ENCODE measurements at regions not wholly inside any gene's neighbourhood (a gene's known extent, or its start where the extent isn't known, plus 50 kb on each side); places are given as distances from the start of the nearest gene placed in this dataset.

DNA sequence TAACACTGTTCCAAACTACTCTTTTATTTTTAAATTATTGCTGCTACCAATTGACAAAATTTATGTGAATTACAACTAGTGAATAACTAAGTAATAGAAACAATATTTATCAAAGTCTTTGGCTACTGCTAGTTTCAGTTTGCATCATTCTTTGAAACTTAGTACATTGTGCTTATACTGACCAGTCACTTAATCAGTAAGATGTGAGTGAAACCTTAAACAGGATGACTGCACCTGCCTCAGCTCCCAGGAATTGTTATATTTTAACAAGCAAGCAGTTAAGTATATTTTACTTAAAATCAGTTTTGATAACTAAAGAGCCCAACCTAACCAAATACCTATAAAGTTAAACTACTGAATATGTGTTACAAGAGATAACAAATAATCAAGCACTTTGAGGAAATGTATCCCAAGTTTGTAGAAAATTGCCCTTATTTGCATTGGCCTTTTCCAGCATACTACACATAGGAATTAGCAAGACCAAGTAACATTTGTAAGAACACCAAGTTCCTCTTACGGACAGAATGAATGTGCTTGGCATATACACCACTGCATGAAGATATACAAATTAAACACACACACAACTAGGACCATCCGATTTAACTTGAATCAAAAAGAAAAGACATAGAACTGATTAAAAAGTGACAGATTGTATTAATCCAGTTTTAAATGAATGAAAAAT lies 545.5 kb upstream of the DAB2 start:
- no peak overlapping the region for H3K27ac ChIP-seq (ENCODE audit: insufficient read depth in 1 of 2, low read depth in 1 of 2, low read length in 2 of 2, poor library complexity in 1 of 2, severe bottlenecking in 2 of 2)
- CTCF ChIA-PET = no interaction called here
- POLR2A ChIA-PET = no interaction called here

DNA sequence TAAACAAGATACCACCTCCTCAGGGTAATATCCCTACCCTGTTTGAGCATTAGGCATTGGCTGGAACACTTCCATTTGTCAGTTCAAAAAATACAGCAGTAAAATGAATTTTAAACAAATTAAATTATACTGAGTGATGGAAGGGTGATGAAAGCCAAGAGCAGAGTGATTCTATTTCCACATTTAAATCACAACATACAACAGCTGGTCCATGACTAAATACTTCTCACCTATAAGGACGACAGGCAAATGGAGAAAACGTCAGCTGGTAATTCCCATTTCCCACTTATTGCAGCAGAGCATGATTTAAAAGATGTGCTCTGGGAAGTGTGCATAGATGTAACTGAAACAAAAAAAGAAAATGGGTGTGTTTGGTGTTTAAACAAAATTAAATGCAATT lies 543.6 kb upstream of the DAB2 start:
- POLR2A ChIA-PET = no interaction called here
- no CpG with 5 or more reads among the region's 2 CpGs for WGBS (ENCODE audit: insufficient coverage)
- Histone ChIP-seq H3K27ac (ENCODE audit: insufficient read depth in 1 of 2, low read depth in 1 of 2, low read length in 2 of 2, poor library complexity in 1 of 2, severe bottlenecking in 2 of 2) (no peak overlapping the region), H3K27me3 (replicated peaks in 2 of 5; ENCODE audit: control insufficient read depth in 4 of 5, insufficient read depth in 5 of 5, low read length in 4 of 5) (no peaks in the 10 kb centered on the region), H3K9me3 (ENCODE audit: control extremely low read depth in 1 of 5, control insufficient read depth in 4 of 5, insufficient read depth in 2 of 5, low read depth in 1 of 5, low read length in 4 of 5) (no peaks in the 10 kb centered on the region), H3K4me1 (ENCODE audit: control extremely low read depth in 1 of 4, control insufficient read depth in 4 of 4, insufficient read depth in 4 of 4, low read length in 3 of 4) (no peaks in the 10 kb centered on the region), H3K36me3 (ENCODE audit: control insufficient read depth in 4 of 4, insufficient read depth in 4 of 4, low read length in 3 of 4) (no peaks in the 10 kb centered on the region), H3K4me3 (ENCODE audit: control insufficient read depth in 1 of 7, extremely low read depth in 1 of 7, insufficient read depth in 4 of 7, low read depth in 2 of 7, low read length in 6 of 7) (no peak overlapping the region)
- CTCF ChIA-PET = no interaction called here
- DNase-seq = no peak

More for the DNA sequence above, 545.5 kb upstream of the DAB2 start:
- no peak for DNase-seq
- no peaks in the 10 kb centered on the region for H3K36me3 ChIP-seq (ENCODE audit: control insufficient read depth in 4 of 4, insufficient read depth in 4 of 4, low read length in 3 of 4)
- WGBS (ENCODE audit: insufficient coverage) = no CpG with 5 or more reads among the region's 2 CpGs
- H3K9me3 ChIP-seq (ENCODE audit: control extremely low read depth in 1 of 5, control insufficient read depth in 4 of 5, insufficient read depth in 2 of 5, low read depth in 1 of 5, low read length in 4 of 5) = no peaks in the 10 kb centered on the region
- no peak overlapping the region for H3K4me3 ChIP-seq (ENCODE audit: control insufficient read depth in 1 of 7, extremely low read depth in 1 of 7, insufficient read depth in 4 of 7, low read depth in 2 of 7, low read length in 6 of 7)
- H3K4me1 ChIP-seq (ENCODE audit: control extremely low read depth in 1 of 4, control insufficient read depth in 4 of 4, insufficient read depth in 4 of 4, low read length in 3 of 4) = no peaks in the 10 kb centered on the region
- H3K27me3 ChIP-seq (replicated peaks in 2 of 5; ENCODE audit: control insufficient read depth in 4 of 5, insufficient read depth in 5 of 5, low read length in 4 of 5) = no peaks in the 10 kb centered on the region

DNA sequence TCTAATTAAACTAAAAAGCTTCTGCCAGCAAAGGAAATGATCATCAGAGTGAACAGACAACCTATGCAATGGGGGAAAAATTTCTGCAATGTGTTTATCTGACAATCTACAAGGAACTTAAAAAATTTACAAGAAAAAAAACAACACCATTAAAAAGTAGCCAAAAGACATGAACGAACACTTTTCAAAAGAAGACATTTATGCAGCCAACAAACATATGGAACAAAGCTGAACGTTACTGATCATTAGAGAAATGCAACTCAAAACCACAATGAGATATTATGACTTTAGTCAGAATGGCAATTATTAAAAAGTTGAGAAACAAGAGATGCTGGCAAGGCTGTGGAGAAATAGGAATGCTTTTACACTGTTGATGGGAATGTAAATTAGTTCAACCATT lies 530.4 kb upstream of the DAB2 start:
- ChIA-PET POLR2A (no interaction called here), CTCF (no interaction called here)
- DNase-seq = no peak
- Histone ChIP-seq H3K4me1 (ENCODE audit: control extremely low read depth in 1 of 4, control insufficient read depth in 4 of 4, insufficient read depth in 4 of 4, low read length in 3 of 4) (no peaks in the 10 kb centered on the region), H3K27me3 (replicated peaks in 2 of 5; ENCODE audit: control insufficient read depth in 4 of 5, insufficient read depth in 5 of 5, low read length in 4 of 5) (no peaks in the 10 kb centered on the region), H3K27ac (ENCODE audit: insufficient read depth in 1 of 2, low read depth in 1 of 2, low read length in 2 of 2, poor library complexity in 1 of 2, severe bottlenecking in 2 of 2) (no peak overlapping the region), H3K36me3 (ENCODE audit: control insufficient read depth in 4 of 4, insufficient read depth in 4 of 4, low read length in 3 of 4) (no peaks in the 10 kb centered on the region), H3K9me3 (ENCODE audit: control extremely low read depth in 1 of 5, control insufficient read depth in 4 of 5, insufficient read depth in 2 of 5, low read depth in 1 of 5, low read length in 4 of 5) (peaks cover 0 to 2% (median 0%) of the 10 kb centered on the region in 5 experiments), H3K4me3 (ENCODE audit: control insufficient read depth in 1 of 7, extremely low read depth in 1 of 7, insufficient read depth in 4 of 7, low read depth in 2 of 7, low read length in 6 of 7) (no peak overlapping the region)
- no CpG with 5 or more reads among the region's 2 CpGs for WGBS (ENCODE audit: insufficient coverage)

DNA sequence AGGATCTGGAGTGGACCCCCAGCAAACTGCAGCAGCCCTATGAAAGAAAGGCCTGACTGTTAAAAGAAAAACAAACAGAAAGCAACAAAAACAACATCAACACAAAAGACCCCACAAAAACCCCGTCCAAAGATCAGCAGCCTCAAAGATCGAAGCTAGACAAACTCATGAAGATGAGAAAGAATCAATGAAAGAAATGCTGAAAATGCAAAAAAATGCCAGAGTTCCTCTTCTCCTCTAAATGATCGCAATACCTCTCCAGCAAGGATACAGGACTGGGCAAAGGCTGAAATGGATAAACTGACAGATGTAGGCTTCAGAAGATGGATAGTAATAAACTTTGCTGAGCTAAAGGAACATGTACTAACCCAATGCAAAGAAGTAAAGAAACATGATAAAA lies 526.3 kb upstream of the DAB2 start:
- Histone ChIP-seq H3K4me3 (ENCODE audit: control insufficient read depth in 1 of 7, extremely low read depth in 1 of 7, insufficient read depth in 4 of 7, low read depth in 2 of 7, low read length in 6 of 7) (no peak overlapping the region), H3K27me3 (replicated peaks in 2 of 5; ENCODE audit: control insufficient read depth in 4 of 5, insufficient read depth in 5 of 5, low read length in 4 of 5) (no peaks in the 10 kb centered on the region), H3K36me3 (ENCODE audit: control insufficient read depth in 4 of 4, insufficient read depth in 4 of 4, low read length in 3 of 4) (no peaks in the 10 kb centered on the region), H3K27ac (ENCODE audit: insufficient read depth in 1 of 2, low read depth in 1 of 2, low read length in 2 of 2, poor library complexity in 1 of 2, severe bottlenecking in 2 of 2) (no peak overlapping the region), H3K4me1 (ENCODE audit: control extremely low read depth in 1 of 4, control insufficient read depth in 4 of 4, insufficient read depth in 4 of 4, low read length in 3 of 4) (peaks cover 0 to 5% (median 1%) of the 10 kb centered on the region in 4 experiments), H3K9me3 (ENCODE audit: control extremely low read depth in 1 of 5, control insufficient read depth in 4 of 5, insufficient read depth in 2 of 5, low read depth in 1 of 5, low read length in 4 of 5) (peaks cover 0 to 2% (median 0%) of the 10 kb centered on the region in 5 experiments)
- WGBS (ENCODE audit: insufficient coverage) = 100% methylated on average over 2 of the region's 3 CpGs
- POLR2A ChIA-PET = no interaction called here
- DNase-seq = no peak
- CTCF ChIA-PET = interaction anchor here (1.1 to 1.4 kb wide), 2 partner anchors 10 to 734 kb away, joined by 3 to 4 read pairs; no protein-coding TSS in a partner anchor

DNA sequence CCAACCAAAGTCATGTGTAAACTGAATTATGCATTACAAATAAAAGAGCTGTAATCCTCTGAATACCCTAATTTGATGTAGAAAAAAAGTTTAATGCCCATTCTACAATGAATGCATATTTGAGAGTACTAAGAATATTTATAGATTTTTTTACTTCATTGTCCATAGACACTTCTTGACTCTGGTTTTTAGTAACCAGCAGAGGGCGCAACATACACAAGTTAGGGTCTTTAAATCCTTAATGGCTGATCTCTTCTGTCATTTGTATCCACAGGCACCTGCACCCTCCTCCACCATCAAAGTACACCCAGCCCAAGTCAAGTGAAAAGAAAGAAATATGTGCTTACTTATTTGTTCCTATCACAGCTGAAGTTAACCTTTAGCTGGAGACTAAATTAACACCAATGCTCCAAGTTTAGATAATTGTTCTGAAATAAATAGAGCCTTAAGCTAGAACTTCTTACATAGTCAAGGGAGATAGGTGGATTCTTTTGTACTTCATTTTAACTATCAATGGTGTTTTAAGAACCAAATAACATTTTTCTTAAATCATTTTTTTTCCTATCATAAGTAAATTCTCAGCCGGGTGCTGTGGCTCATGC lies 524.2 kb upstream of the DAB2 start:
- no peaks in the 10 kb centered on the region for H3K36me3 ChIP-seq (ENCODE audit: control insufficient read depth in 4 of 4, insufficient read depth in 4 of 4, low read length in 3 of 4)
- H3K4me1 ChIP-seq (ENCODE audit: control extremely low read depth in 1 of 4, control insufficient read depth in 4 of 4, insufficient read depth in 4 of 4, low read length in 3 of 4) = peaks cover 0 to 5% (median 1%) of the 10 kb centered on the region in 4 experiments
- peak; percentile 79 to 89 (median 86) for DNase-seq
- no peak overlapping the region for H3K4me3 ChIP-seq (ENCODE audit: control insufficient read depth in 1 of 7, extremely low read depth in 1 of 7, insufficient read depth in 4 of 7, low read depth in 2 of 7, low read length in 6 of 7)
- ChIA-PET CTCF (interaction anchor here (0.6 to 3.7 kb wide), 16 partner anchors 8 to 793 kb away, joined by 3 to 21 read pairs (median 6); no protein-coding TSS in a partner anchor), POLR2A (no interaction called here)
- WGBS (ENCODE audit: insufficient coverage) = 50% methylated on average over 2 of the region's 2 CpGs
- peaks cover 0 to 2% (median 0%) of the 10 kb centered on the region in 5 experiments for H3K9me3 ChIP-seq (ENCODE audit: control extremely low read depth in 1 of 5, control insufficient read depth in 4 of 5, insufficient read depth in 2 of 5, low read depth in 1 of 5, low read length in 4 of 5)
- H3K27me3 ChIP-seq (replicated peaks in 2 of 5; ENCODE audit: control insufficient read depth in 4 of 5, insufficient read depth in 5 of 5, low read length in 4 of 5) = no peaks in the 10 kb centered on the region
- H3K27ac ChIP-seq (ENCODE audit: insufficient read depth in 1 of 2, low read depth in 1 of 2, low read length in 2 of 2, poor library complexity in 1 of 2, severe bottlenecking in 2 of 2) = no peak overlapping the region

DNA sequence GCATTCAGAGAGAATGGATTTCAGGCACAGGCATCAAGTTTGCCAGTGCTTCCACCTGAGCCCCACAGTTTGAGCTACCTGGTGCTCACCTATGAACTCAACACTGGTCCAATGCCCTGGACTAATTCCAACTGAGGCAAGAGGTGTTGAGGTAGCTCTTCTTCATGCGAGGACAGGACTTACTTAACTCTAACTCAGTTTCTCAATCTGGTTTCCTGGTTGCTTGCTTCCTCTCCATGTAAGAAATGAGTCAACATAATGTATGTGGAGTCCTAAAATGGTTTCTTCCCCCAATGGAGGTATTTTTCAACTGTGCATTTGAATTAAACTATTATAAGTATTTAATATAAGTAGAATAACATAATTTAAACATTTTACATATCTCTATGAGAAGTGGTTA lies 523.6 kb upstream of the DAB2 start:
- Histone ChIP-seq H3K36me3 (ENCODE audit: control insufficient read depth in 4 of 4, insufficient read depth in 4 of 4, low read length in 3 of 4) (no peaks in the 10 kb centered on the region), H3K27ac (ENCODE audit: insufficient read depth in 1 of 2, low read depth in 1 of 2, low read length in 2 of 2, poor library complexity in 1 of 2, severe bottlenecking in 2 of 2) (no peak overlapping the region), H3K4me1 (ENCODE audit: control extremely low read depth in 1 of 4, control insufficient read depth in 4 of 4, insufficient read depth in 4 of 4, low read length in 3 of 4) (peaks cover 0 to 5% (median 1%) of the 10 kb centered on the region in 4 experiments), H3K4me3 (ENCODE audit: control insufficient read depth in 1 of 7, extremely low read depth in 1 of 7, insufficient read depth in 4 of 7, low read depth in 2 of 7, low read length in 6 of 7) (no peak overlapping the region), H3K27me3 (replicated peaks in 2 of 5; ENCODE audit: control insufficient read depth in 4 of 5, insufficient read depth in 5 of 5, low read length in 4 of 5) (no peaks in the 10 kb centered on the region), H3K9me3 (ENCODE audit: control extremely low read depth in 1 of 5, control insufficient read depth in 4 of 5, insufficient read depth in 2 of 5, low read depth in 1 of 5, low read length in 4 of 5) (peaks cover 0 to 2% (median 0%) of the 10 kb centered on the region in 5 experiments)
- CTCF ChIA-PET = interaction anchor here (0.6 to 3.7 kb wide), 15 partner anchors 9 to 925 kb away, joined by 3 to 21 read pairs (median 6); no protein-coding TSS in a partner anchor
- POLR2A ChIA-PET = no interaction called here
- WGBS (ENCODE audit: insufficient coverage) = no CpG with 5 or more reads among the region's 1 CpG
- no peak for DNase-seq

DNA sequence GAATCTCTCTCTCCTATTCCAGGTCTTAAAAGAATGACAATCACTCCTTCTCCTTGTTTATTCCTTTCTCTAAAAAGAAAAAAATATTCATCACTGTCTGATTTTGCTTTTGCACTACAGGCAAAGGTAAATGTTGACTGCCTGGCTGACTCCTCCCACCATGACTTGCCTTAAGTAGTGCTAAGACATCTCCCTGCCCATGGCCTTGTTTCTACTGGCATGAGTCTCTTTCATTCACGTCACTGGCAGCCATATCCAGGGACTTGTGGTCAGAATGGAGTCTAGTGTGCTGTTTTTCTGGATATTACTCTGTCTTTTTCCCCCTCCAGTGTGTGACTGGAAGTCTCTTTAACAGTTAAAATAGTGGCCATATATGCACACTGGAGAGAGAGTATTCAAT lies 522.9 kb upstream of the DAB2 start:
- no CpG with 5 or more reads among the region's 1 CpG for WGBS (ENCODE audit: insufficient coverage)
- Histone ChIP-seq H3K9me3 (ENCODE audit: control extremely low read depth in 1 of 5, control insufficient read depth in 4 of 5, insufficient read depth in 2 of 5, low read depth in 1 of 5, low read length in 4 of 5) (peaks cover 0 to 2% (median 0%) of the 10 kb centered on the region in 5 experiments), H3K27me3 (replicated peaks in 2 of 5; ENCODE audit: control insufficient read depth in 4 of 5, insufficient read depth in 5 of 5, low read length in 4 of 5) (no peaks in the 10 kb centered on the region), H3K27ac (ENCODE audit: insufficient read depth in 1 of 2, low read depth in 1 of 2, low read length in 2 of 2, poor library complexity in 1 of 2, severe bottlenecking in 2 of 2) (no peak overlapping the region), H3K4me3 (ENCODE audit: control insufficient read depth in 1 of 7, extremely low read depth in 1 of 7, insufficient read depth in 4 of 7, low read depth in 2 of 7, low read length in 6 of 7) (no peak overlapping the region), H3K36me3 (ENCODE audit: control insufficient read depth in 4 of 4, insufficient read depth in 4 of 4, low read length in 3 of 4) (no peaks in the 10 kb centered on the region), H3K4me1 (ENCODE audit: control extremely low read depth in 1 of 4, control insufficient read depth in 4 of 4, insufficient read depth in 4 of 4, low read length in 3 of 4) (peaks cover 0 to 5% (median 1%) of the 10 kb centered on the region in 4 experiments)
- peak in 2 of 3 donors; percentile 27 to 53 for DNase-seq
- ChIA-PET CTCF (interaction anchor here (0.6 to 3.7 kb wide), 11 partner anchors 9 to 926 kb away, joined by 3 to 21 read pairs (median 6); no protein-coding TSS in a partner anchor), POLR2A (no interaction called here)

All from common myeloid progenitor, CD34-positive (primary cell).